ENCODE measurements at regions not wholly inside any gene's neighbourhood (a gene's known extent, or its start where the extent isn't known, plus 50 kb on each side); places are given as distances from the start of the nearest gene placed in this dataset.

- Histone ChIP-seq H3K4me1 (ENCODE audit: insufficient read depth, low read length) (no peaks in the 10 kb centered on the region), H3K27ac (ENCODE audit: extremely low read length, insufficient read depth, low read length) (no peak overlapping the region), H3K27me3 (ENCODE audit: control insufficient read depth in 1 of 2, insufficient read depth in 2 of 2, low read length in 2 of 2) (no peaks in the 10 kb centered on the region), H3K9me3 (ENCODE audit: low read length) (no peaks in the 10 kb centered on the region), H3K4me3 (replicated peaks in 1 of 3; ENCODE audit: insufficient read depth in 1 of 3, low read depth in 2 of 3, low read length in 3 of 3) (no peak overlapping the region), H2AFZ (ENCODE audit: low read length) (no peak overlapping the region), H4K20me1 (ENCODE audit: insufficient read depth, low read length) (no peaks in the 10 kb centered on the region), H3K9ac (ENCODE audit: insufficient read depth, low read depth, low read length) (no peak overlapping the region), H3K79me2 (ENCODE audit: insufficient read depth, low read length) (no peaks in the 10 kb centered on the region), H3K36me3 (replicated peaks in 1 of 2; ENCODE audit: control insufficient read depth in 1 of 2, insufficient read depth in 2 of 2, low read length in 2 of 2) (no peaks in the 10 kb centered on the region), H3K4me2 (ENCODE audit: low read depth, low read length) (no peak overlapping the region)
- no TSS peak for BruUV-seq (replicated peaks)
- CTCF ChIA-PET (ENCODE audit: low intra/inter-chr PET ratio, low total read pairs), result no interaction called here
- no peak for DNase-seq (ENCODE audit: low spot score)
- in situ Hi-C loops (cut with HindIII; ENCODE audit: extremely low pct_ligation_motif_present, low pct_unique_long_range_greater_than_20kb), result no loop called here
- 2% methylated on average over 2 of the region's 2 CpGs for WGBS (ENCODE audit: low lambda C conversion rate)
- POLR2A ChIA-PET, result no interaction called here
- no peak for ATAC-seq
- intact Hi-C loops (cut with micrococcal nuclease; ENCODE audit: unreplicated experiment), result no loop called here
- no peak for FAIRE-seq
- no peak for TF ChIP-seq ZNF446 (CRISPR knock-in tag; IDR thresholded peaks at IDR 0.05)
- TF ChIP-seq CBFB (CRISPR knock-in tag; IDR thresholded peaks at IDR 0.05), result no peak
- TF ChIP-seq CREB1 (IDR thresholded peaks at IDR 0.05), result no peak
- no peak for TF ChIP-seq CREB1 (CRISPR knock-in tag; IDR thresholded peaks at IDR 0.05)
- no peak for TF ChIP-seq ZNF598 (CRISPR knock-in tag; IDR thresholded peaks at IDR 0.05; ENCODE audit: borderline replicate concordance)
- no peak for TF ChIP-seq ZNF292 (CRISPR knock-in tag; IDR thresholded peaks at IDR 0.05; ENCODE audit: borderline replicate concordance, low read depth)
- no peak for TF ChIP-seq SALL2 (CRISPR knock-in tag; IDR thresholded peaks at IDR 0.05)
- TF ChIP-seq, protein P1, sequence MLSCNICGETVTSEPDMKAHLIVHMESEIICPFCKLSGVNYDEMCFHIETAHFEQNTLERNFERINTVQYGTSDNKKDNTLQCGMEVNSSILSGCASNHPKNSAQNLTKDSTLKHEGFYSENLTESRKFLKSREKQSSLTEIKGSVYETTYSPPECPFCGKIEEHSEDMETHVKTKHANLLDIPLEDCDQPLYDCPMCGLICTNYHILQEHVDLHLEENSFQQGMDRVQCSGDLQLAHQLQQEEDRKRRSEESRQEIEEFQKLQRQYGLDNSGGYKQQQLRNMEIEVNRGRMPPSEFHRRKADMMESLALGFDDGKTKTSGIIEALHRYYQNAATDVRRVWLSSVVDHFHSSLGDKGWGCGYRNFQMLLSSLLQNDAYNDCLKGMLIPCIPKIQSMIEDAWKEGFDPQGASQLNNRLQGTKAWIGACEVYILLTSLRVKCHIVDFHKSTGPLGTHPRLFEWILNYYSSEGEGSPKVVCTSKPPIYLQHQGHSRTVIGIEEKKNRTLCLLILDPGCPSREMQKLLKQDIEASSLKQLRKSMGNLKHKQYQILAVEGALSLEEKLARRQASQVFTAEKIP (CRISPR knock-in tag; IDR thresholded peaks at IDR 0.05; ENCODE audit: borderline replicate concordance), result no peak
- TF ChIP-seq ZNF564 (CRISPR knock-in tag; IDR thresholded peaks at IDR 0.05), result no peak
- no peak for TF ChIP-seq CEBPB (IDR thresholded peaks at IDR 0.05; ENCODE audit: borderline replicate concordance, low read depth, low read length)
- no peak for TF ChIP-seq ZFYVE20 (CRISPR knock-in tag; IDR thresholded peaks at IDR 0.05; ENCODE audit: borderline replicate concordance, low read depth)
- TF ChIP-seq CHD2 (IDR thresholded peaks at IDR 0.05; ENCODE audit: low read depth, low read length), result no peak
- TF ChIP-seq, protein P2, sequence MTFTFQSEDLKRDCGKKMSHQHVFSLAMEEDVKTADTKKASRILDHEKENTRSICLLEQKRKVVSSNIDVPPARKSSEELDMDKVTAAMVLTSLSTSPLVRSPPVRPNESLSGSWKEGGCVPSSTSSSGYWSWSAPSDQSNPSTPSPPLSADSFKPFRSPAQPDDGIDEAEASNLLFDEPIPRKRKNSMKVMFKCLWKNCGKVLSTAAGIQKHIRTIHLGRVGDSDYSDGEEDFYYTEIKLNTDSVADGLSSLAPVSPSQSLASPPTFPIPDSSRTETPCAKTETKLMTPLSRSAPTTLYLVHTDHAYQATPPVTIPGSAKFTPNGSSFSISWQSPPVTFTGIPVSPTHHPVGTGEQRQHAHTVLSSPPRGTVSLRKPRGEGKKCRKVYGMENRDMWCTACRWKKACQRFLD (CRISPR knock-in tag; IDR thresholded peaks at IDR 0.05; ENCODE audit: borderline replicate concordance), result no peak
- no peak for TF ChIP-seq NR2F1 (CRISPR knock-in tag; IDR thresholded peaks at IDR 0.05)
- no peak for TF ChIP-seq ZIK1 (CRISPR knock-in tag; IDR thresholded peaks at IDR 0.05; ENCODE audit: borderline replicate concordance, low read depth)
- TF ChIP-seq, protein P3, sequence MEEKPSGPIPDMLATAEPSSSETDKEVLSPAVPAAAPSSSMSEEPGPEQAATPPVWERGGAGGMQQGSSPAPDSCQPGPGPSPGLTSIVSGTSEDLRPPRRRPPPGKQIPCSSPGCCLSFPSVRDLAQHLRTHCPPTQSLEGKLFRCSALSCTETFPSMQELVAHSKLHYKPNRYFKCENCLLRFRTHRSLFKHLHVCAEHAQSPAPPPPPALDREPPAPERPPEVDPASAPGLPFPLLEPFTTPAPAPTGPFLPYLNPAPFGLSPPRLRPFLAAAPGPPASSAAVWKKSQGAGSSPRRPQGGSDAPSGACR (CRISPR knock-in tag; IDR thresholded peaks at IDR 0.05), result no peak
- TF ChIP-seq, protein P4, sequence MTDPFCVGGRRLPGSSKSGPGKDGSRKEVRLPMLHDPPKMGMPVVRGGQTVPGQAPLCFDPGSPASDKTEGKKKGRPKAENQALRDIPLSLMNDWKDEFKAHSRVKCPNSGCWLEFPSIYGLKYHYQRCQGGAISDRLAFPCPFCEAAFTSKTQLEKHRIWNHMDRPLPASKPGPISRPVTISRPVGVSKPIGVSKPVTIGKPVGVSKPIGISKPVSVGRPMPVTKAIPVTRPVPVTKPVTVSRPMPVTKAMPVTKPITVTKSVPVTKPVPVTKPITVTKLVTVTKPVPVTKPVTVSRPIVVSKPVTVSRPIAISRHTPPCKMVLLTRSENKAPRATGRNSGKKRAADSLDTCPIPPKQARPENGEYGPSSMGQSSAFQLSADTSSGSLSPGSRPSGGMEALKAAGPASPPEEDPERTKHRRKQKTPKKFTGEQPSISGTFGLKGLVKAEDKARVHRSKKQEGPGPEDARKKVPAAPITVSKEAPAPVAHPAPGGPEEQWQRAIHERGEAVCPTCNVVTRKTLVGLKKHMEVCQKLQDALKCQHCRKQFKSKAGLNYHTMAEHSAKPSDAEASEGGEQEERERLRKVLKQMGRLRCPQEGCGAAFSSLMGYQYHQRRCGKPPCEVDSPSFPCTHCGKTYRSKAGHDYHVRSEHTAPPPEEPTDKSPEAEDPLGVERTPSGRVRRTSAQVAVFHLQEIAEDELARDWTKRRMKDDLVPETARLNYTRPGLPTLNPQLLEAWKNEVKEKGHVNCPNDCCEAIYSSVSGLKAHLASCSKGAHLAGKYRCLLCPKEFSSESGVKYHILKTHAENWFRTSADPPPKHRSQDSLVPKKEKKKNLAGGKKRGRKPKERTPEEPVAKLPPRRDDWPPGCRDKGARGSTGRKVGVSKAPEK (CRISPR knock-in tag; IDR thresholded peaks at IDR 0.05; ENCODE audit: borderline replicate concordance), result no peak
- TF ChIP-seq MYPOP (CRISPR knock-in tag; IDR thresholded peaks at IDR 0.05), result no peak
These were observed 470.8 kb downstream of the CD109 start for GRCh38 chr6:74166849-74167248.

Data from HepG2 (cell line).